ENCODE measurements at regions not wholly inside any gene's neighbourhood (a gene's known extent, or its start where the extent isn't known, plus 50 kb on each side); places are given as distances from the start of the nearest gene placed in this dataset.

DNA sequence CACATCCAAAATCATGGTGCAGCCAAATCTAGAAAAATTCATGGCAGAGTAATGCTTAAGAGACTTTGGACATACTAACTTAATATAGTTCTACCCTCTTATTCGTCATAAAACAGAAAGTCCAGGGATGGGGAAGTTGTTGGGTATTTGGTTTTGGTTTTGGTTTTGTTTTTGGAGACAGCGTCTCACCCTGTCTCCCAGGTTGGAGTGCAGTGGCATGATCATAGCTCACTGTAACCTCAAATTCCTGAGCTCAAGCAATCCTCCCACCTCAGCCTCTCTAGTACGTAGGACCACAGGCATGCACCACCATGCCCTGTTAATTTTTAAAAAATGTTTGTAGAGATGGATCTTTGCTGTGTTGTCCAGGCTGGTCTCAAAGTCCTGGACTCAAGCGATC, 271.8 kb upstream of the TENM3 start:
- no peak for TF ChIP-seq CTCF (IDR thresholded peaks at IDR 0.05; ENCODE audit: insufficient read depth, low read length)
- no peak for TF ChIP-seq REST (IDR thresholded peaks at IDR 0.05; ENCODE audit: insufficient replicate concordance, low read depth)
- no peak for TF ChIP-seq POLR2AphosphoS5 (IDR thresholded peaks at IDR 0.05; ENCODE audit: low read depth)
- TF ChIP-seq GABPA (IDR thresholded peaks at IDR 0.05; ENCODE audit: low read depth): no peak

All from HL-60 (cell line).